ENCODE measurements at regions not wholly inside any gene's neighbourhood (a gene's known extent, or its start where the extent isn't known, plus 50 kb on each side); places are given as distances from the start of the nearest gene placed in this dataset.

DNA sequence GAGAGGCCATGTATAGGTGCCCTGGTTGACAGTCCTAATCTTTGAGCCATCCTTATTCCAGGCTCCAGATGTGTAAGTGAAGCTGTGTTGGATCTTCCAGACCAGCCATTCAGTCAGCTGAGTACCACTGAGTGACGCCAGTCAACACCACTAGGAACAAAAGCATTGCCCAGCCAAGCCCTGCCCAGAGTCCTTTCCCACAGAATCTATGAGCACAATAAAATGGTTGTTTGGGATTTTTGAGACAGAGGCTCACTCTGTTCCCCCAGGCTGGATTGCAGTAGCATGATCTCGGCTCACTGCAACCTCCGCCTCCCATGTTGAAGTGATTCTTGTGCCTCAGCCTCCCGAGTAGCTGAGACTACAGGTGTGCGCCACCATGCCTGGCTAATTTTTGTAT is 262.5 kb downstream of the BCOR start:
- TF ChIP-seq, protein P1, sequence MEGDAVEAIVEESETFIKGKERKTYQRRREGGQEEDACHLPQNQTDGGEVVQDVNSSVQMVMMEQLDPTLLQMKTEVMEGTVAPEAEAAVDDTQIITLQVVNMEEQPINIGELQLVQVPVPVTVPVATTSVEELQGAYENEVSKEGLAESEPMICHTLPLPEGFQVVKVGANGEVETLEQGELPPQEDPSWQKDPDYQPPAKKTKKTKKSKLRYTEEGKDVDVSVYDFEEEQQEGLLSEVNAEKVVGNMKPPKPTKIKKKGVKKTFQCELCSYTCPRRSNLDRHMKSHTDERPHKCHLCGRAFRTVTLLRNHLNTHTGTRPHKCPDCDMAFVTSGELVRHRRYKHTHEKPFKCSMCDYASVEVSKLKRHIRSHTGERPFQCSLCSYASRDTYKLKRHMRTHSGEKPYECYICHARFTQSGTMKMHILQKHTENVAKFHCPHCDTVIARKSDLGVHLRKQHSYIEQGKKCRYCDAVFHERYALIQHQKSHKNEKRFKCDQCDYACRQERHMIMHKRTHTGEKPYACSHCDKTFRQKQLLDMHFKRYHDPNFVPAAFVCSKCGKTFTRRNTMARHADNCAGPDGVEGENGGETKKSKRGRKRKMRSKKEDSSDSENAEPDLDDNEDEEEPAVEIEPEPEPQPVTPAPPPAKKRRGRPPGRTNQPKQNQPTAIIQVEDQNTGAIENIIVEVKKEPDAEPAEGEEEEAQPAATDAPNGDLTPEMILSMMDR (IDR thresholded peaks at IDR 0.05 in 8 of 11, conservative IDR thresholded peaks at IDR 0.05 in 3 of 11) = no peak
- no peak for TF ChIP-seq POLR2AphosphoS5 (IDR thresholded peaks at IDR 0.05)
- TF ChIP-seq POLR2A (IDR thresholded peaks at IDR 0.05) = no peak

All from spleen (tissue), 7 donors.